NCI-H345 (cell line): ENCODE measurements at regions not wholly inside any gene's neighbourhood (a gene's known extent, or its start where the extent isn't known, plus 50 kb on each side); places are given as distances from the start of the nearest gene placed in this dataset.
"Not testable (repeated sequence)": the region's sequence is repeated elsewhere in the genome, so short reads cannot be mapped to it uniquely, and the experiment has no call there.

Experiments used
- DNase-seq: peaks from one replicate; lab custom pipeline; 2025; lab: John Stamatoyannopoulos, UW

DNA sequence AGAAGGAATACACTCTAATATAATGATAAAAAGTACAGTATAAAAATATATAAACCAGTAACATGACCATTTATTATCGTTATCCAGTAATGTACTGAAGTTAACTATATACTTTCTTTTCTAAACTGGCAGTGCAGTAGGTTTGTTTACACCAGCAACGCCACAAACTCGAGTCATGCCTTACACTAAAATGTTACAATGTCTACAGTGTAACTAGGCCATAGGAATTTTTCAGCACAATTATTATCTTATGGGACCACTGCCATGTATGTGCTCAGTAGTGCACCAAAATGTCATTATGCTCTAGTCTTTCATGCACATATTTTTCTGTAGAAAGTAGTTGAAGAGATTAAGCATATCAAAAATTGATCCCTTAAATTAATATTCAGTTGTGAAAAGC, 609.8 kb upstream of the BCHE start:
- DNase-seq, result no peak

DNA sequence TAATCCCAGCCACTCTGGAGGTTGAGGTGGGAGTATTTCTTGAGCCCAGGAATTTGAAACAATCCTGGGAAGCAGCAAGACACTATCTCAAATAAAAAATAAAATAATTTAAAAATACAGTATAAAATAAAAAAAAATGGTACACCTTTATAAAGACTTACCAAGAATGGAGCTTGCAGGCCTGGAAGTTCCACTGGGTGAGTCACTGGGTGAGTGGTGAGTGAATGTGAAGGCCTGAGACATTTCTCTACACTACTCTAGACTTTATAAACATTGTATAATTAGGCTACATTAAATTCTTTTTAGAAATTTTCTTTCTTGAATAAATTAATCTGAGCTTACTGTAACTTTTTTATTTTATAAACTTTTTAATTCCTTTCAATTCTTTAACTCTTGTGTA, 609.1 kb upstream of the BCHE start:
- DNase-seq, result no peak

DNA sequence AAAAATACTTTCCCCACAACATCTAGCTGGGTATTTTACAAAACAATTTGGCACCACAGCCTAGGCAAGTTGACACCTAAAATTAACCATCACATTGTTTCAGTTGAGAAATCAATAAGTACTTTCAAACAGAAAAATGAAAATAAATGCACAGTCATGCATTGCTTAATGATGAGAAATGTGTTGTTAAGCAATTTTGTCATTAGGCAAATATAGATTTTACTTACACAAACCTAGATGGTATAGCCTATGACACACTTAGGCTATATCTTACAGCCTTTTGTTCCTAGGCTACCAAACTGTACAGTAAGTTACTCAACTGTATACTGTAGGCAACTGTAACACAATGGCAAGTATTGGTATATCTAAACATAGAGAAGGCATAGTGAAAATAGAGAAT, 608.6 kb upstream of the BCHE start:
- DNase-seq, result no peak

DNA sequence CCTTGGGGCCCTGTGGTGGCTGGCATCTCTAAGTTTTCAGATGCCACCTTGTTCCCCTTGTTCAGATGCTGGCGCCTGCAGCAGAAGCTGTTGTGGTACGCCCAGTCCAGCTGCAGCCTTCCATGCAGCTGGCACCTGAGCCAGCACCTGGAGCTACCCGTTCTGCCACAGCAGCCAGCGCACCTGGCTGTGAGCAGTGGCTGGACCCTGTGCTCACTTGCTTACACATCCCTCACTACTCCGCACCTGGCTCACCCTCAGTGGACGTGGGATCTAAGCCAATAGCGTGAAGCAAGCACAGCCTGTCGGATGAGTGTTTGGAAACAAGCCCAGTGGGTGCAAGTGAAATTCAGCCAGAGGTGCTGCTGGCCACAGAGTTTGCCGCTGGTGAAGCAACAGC, 607.5 kb upstream of the BCHE start:
- DNase-seq, result peak; percentile 2

DNA sequence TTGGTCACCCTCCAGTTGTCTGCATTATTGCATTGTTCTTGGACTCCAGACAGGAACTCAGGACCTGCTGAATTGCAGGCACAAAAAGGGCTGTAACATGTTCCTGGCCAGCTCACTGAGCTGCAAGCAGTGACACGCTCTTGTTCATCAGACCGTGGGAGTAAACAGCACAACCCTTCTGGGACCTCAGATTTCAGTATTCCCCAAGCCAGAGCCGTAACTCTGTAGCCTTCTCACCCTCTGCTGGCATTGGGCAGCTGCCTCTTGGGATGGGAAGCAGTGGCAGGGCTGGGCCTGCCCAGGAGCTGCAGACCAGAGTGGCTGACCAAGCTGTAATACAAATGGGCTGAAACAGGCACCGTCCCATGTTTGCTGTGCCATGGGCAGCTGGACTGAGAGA, 607.1 kb upstream of the BCHE start:
- DNase-seq, result peak; percentile 1

DNA sequence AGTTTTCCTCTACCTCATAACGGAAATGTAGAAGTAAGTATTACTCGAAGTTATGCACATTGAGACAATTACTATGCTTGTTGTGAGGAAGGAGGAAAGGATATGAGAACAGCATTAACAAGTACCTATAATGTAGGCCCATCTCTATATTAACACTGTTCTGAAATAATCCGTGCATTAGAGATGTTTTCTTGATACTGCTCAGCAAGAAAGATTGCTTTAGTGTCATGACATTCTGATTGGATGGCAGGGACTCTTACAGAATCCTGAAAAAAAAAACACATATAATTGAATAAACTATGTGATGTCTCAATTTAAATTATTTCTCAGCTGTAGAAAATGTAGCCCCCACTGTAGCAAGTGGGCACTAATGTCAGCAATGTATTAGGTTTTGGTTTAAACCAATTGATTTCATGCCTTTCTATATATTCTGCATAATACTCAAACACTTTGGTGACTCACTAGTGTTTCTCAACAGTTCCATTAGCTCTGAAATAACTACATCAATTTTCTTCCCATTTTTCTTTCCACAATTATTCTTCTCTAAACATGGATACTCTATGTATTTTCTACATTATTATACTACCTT, 598.3 kb upstream of the BCHE start:
- no peak for DNase-seq

DNA sequence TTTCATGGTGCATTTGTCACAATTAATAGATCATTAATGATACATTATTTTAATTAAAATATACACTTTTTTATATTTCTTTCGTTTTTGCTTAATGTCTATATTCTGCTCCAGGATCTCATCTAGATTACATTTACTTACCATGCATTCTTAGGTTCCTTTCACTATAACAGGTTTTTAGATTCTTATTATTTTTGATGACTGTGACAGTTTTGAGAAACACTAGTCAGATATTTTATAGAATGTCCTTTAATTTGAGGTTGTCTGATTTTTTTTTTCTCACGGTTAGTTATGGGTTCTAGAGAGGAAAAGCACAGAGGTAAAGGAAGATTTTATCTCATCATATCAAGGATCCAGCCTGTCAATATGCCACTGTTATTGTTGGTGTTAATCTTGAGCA, 595.8 kb upstream of the BCHE start:
- no peak for DNase-seq

DNA sequence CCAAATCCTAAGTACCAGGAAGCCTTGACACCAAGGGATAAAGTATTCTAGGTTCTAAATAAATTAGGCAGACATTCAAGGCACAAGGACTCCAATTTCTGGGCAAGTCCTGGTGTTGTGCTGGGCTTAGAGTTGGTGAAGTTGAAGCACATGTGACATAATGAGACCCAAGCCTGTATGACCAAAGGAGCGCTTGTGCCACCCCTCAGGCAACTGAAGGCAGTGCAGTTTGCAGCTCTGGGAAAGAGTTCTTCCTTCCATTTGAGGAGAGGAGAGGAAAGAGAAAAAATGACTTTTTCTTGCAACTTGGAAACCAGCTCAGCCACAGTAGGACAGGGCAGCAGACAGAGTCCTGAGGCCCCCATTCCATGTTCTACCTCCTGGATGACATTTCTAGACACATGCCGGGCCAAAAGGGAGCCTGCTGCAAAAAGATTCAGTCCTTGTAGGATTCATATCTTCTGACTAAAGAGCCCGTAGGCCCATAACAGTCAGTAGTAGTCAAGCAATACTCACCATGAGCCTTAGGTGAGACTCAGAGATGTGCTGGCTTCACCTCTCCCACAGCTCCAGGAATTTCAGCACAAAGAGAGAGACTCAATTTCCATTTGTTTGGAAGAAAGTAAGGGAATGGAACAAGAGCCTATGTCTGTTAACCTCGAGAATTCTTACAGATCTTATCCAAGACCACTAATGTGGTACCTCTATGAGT, 588.8 kb upstream of the BCHE start:
- DNase-seq, result no peak

DNA sequence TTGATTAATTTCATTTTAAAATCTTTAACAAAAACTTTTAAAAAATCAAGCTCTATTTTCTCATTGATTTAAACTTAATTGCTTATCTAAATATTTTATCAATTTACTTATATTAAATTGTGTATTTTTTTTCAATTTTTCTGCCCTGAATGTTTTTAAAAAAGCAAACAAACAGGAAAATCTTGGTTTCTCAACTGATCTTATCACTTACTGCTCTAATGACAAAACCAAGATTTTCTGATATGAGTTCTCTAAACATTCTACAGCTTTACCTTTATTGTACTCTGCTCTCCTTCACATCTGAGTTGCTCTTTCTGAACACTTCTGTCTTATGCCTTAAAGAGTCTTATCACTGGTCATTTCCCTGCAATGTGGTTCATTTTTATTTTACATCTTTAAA, 587.8 kb upstream of the BCHE start:
- no peak for DNase-seq

DNA sequence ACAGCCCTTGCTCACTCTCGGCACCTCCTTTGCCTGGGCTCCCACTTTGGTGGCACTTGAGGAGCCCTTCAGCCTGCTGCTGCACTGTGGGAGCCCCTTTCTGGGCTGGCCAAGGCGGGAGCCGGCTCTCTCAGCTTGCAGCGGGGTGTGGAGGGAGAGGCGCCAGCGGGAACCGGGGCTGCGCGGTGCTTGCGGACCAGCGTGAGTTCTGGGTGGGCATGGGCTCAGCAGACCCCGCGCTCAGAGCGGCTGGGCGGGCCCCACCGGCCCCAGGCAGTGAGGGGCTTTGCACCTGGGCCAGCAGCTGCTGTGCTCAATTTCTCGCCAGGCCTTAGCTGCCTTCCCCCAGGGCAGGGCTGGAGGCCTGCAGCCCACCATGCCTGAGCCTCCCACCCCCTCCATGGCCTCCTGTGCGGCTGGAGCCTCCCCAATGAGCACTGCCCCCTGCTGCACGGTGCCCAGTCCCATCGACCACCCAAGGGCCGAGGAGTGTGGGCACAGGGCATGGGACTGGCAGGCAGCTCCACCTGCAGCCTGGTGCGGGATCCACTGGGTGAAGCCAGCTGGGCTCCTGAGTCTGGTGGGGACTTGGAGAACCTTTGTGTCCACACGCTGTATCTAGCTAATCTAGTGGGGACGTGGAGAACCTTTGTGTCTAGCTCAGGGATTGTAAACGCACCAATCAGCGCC, 586.7 kb upstream of the BCHE start:
- not testable (repeated sequence) for DNase-seq

DNA sequence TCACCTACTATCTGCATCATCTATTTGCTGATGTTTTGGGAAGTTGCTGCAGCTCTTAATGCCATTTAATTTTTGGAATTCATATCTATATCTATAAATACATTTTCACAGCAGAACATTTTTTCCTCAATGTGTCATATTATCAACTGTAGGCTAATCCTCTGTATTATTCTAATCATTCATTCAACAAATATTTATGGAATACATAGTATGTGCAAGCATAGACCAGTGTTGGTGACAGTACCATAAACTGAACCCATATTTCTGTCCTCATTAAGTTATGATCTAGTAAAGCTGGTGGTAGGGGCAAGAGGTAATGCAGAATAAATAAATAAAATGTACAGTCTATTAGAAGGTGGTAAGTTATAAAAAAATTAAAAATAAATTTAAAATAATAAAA, 585.3 kb upstream of the BCHE start:
- DNase-seq, result no peak

DNA sequence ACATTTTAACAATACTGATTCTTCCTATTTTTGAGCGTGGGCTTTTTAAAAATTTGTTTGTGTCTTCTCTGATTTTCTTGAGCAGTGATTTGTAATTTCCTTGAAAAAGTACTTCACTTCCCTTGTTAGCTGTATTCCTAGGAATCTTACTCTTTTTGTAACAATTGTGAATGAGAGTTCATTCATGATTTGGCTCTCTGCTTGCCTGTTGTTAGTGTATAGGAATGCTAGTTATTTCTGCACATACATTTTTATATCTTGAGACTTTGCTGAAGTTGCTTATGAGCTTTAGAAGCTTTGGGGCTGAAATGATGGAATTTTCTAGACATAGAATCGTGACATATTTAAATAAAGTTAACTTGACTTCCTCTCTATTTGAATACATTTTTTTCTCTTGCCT, 582.8 kb upstream of the BCHE start:
- no peak for DNase-seq

DNA sequence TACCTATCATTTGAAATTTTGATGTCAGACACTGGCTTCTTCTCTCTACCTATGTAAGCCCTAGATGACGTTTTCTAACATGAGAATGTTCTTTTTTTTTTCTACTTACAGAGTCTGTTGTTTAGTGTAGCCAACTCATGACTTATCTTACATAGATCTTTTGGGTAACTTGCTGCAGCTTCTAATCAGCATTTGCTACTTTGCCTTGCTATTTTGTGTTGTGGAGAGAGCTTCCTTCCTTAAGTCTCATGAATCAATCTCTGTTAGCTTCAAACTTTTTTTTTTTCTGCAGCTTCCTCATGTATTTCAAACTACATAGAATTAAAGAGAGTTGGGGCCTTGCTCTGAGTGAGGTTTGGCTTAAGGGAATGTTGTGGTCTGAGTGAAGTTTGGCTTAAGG, 568.7 kb upstream of the BCHE start:
- DNase-seq, result no peak

DNA sequence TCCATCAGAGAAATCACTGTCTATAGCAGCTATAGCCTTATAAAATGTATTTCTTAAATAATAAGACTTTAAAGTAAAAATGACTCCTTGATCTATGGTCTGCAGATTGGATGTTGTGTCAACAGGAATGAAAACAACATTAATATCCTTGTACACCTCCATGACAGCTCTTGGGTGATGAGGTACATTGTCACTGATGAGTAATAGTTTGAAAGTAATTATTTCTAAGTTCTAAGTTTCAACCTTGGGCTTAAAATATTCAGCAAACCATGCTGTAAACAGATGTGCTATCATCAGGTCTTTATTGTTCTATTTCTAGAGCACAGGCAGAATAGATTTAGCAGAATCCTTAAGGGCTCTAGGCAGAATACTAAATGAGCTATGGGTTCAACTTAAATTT, 568.2 kb upstream of the BCHE start:
- DNase-seq, result no peak

DNA sequence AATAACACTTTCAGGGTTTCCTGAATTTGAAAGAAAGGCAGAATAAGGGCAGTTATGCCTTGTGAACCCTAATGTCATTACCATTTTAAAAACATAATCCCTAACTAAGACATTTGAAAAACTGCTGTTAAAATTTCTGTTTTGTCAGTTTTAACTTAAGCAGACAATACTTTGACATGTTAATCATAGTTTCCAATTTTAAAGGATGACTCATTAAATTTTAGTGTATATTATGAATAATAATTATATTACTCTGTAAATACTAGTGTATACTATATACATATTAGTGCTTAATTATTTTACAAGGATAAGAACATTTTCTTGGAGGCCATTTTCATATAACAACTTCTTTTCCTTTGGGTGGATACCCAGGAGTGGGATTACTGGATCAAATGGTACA, 553.1 kb upstream of the BCHE start:
- DNase-seq, result no peak

DNA sequence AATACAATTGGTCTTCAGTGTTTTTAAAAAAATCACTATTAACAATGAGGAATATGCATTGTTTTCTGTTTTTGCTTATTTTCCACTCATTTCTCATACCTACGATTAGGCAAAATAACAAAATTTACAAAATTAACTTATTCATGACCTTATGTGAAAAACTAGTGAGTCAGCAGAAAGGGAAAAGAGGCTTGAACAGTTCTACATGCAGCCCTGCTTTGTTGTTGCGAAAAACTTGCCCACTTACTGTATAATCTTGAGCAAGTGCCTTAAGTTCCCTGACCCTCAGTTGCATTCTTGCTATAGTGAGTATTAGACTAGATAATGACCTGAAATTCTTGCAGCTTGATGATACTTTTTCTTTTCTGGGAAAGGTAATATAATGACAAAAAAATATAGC, 551.1 kb upstream of the BCHE start:
- DNase-seq, result no peak

DNA sequence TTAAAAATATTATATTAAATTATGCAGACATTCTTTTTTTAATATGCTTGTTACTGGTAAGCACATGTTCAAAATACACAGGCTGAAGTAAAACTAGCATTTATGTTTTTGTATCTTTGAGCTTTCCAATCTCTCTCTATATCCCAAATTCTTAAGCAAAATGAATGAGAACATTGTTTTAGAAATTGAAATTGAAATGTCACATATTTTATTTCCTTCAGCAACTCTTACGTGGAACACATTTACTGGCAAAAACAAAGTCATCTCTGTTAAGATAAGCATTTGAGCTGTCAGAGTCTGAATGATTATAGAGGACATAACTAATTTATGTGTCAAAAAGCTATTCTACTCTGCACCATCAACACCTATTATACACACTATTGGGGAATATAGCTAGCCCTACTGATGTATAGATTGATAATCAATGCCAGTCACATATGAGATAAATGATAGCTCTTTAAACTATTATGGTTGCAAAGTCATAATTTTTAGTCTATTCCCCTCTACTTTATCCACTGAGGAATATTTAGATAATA, 535.4 kb upstream of the BCHE start:
- no peak for DNase-seq

DNA sequence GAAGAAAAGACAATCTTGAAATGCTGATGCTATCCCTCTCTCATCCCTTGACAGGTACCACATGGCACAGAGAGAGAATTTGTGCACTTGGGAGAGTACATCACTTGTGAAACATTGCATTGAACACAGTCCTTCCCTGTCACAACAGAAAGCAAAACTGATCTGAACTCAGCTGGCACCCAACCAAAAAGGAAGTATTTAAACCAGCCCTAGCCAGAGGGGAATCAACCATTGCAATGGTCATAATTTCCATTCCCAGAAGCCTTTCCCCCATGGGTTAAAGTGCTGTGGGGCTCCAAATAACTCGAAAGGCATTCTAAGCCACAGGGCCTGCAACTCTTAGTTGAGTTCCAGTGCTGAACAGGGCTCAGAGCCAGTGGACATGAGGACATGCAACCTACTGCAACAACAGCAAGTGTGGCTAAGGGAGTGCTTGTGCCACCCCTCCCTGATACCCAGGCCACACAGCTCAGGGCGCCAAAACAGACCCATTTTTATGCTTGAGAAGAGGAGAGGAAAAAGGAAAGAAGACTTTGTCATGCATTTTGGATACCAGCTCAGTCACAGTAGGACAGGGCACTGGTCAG, 530.8 kb upstream of the BCHE start:
- no peak for DNase-seq

DNA sequence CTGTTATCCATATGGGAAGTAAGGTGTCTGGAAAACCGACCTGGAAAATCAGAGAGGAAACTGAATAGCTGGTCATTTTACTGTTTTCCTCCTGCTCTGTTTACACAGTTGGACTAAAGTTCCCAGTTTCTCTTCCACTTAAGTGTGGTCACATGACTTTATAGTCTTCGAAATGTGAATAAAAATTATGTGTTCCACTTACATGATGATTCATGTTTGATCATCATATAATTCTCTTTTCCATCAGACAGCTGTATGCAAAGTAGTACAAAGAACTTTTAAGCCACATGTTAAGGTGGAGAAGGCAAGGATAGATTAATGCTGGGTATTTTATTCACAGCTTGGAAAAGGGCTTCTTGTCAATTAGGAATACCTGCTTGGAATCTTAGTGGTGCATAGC, 525.5 kb upstream of the BCHE start:
- no peak for DNase-seq

DNA sequence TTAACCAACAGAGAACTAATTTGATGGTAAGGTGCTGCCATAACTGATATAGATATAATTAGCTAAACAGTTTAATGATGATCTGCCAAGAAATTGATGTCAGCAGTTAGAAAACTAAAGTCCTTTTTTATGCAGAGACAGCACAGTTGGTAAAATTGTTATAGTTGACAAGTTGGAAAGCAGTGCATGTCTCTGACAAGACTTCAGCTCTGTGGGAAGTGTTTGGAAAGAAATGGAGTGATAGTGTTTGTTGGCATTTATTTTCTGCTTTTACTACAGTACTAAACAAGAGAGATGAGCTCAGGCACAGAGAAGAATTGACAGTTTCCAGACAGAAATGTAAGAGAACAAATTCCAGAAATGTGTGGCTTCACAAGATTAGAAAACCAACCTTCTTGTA, 523.5 kb upstream of the BCHE start:
- DNase-seq, result no peak

DNA sequence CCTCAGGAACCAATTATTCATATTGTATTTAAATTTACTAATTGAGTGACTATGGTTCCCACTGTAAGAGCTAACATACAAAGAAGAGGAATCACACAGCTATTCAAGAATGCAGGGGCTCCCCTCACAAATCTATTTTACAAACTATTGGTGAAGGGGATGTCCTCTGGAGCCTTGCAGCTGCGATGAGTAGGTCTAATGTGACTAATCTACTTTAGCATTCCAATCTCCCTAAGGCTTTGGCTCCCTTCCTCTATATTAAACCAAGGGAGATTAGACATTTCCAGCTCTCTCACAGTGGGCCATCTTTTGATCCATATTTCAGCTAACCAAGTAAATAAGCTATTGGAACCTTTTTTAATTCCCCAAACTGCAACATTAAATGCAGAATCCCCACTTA, 514.2 kb upstream of the BCHE start:
- DNase-seq, result no peak

DNA sequence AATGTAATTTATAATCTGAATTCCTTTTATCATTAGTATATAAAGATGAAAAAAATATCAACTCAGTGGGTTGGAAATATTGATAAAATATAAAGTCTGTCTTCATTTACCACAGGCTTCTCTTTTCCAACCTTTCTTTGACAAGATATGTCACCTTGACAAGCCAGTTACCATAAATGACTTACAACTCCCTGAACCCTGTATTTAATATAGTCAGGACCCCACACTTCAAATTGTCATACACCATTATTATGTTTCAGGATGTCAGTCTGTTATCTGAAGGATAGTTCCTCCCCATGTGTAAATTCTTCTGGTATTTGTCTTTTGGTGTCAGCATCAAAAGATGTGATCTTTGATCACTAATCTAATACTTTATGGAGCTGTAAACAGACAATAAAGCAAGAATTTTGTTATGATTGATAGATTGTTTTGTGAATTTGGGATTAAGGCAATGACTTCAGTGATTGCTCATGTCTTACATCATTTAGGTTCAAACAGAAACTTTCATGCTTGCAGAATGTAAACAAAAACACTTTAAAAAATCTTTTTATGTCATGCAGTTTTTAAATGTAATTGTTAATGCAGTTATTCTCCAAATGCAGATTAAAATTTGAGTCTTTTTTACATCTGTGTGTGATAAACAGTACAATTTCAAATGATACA, 503.5 kb upstream of the BCHE start:
- no peak for DNase-seq

DNA sequence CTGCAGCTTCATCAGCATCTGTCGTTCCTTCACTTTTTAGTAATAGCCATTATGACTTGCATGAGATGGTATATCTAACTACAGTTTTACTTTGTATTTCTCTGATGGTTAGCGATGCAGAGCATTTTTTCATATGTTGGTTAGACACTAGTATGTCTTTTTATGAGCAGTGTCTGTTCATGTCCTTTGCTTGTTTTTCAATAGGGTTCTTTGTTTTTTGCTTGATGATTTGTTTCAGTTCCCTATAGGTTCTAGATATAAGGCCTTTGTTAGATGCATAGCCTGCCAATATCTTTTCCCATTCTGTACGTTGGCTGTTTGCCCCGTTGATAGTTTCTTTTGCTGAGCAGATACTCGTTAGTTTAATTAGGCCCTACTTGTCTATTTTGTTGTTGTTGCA, 487.2 kb upstream of the BCHE start:
- no peak for DNase-seq
